ENCODE measurements at regions not wholly inside any gene's neighbourhood (a gene's known extent, or its start where the extent isn't known, plus 50 kb on each side); places are given as distances from the start of the nearest gene placed in this dataset.

DNA sequence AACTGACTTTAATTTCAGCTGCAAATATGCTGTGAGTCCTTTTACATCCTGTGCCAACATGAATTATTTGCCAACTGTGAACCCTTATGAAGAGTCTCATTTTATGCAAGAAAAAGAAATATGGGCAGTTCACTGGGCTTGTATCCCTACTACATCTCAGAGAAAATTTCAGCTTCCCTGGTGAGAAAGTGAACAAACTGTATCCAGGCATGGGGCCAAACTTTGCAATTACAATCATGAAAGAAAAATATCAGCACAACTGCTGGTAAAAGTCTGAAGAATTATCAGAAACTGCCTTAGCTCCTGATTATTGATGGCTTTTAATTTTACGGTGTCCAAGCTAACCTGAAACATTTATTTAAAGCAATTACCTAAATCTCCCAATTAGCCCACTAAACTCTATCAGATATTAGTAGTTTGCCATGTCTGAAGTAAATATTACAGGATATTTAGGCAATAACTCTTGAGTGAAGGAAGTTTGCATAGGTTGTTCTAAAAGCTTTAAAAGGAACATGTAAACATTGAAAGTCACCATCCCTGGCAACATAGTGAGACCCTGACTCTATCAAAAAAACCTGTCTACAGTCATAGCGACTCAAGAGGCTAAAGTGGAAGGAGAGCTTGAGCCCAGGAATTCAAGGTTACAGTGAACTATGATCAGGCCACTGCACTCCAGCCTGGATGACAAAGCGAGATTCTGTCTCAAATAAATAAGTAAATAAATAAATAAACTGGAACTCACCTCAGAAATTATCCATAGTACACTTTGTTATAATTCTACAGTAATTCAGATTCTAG, 83.9 kb upstream of the HCN1 start:
- no peaks in the 10 kb centered on the region for H3K9me1 ChIP-seq (ENCODE audit: control insufficient read depth, insufficient read depth, low read length)
- no TSS peak for BruUV-seq (replicated peaks)
- H3K27me3 ChIP-seq (ENCODE audit: control insufficient read depth in 2 of 2, insufficient read depth in 2 of 2, low read length in 2 of 2): no peaks in the 10 kb centered on the region
- ChIA-PET CTCF (ENCODE audit: low intra/inter-chr PET ratio) (interaction anchor here (0.7 kb wide), 1 partner anchor 837 kb away, joined by 3 read pairs; no protein-coding TSS in a partner anchor), POLR2A (no interaction called here)
- no peak overlapping the region for H3K9ac ChIP-seq (ENCODE audit: insufficient read depth in 1 of 2, low read depth in 2 of 2, low read length in 2 of 2)
- no peak overlapping the region for H3K4me3 ChIP-seq
- no peak overlapping the region for H3K4me2 ChIP-seq (ENCODE audit: insufficient read depth, low read length)
- WGBS (ENCODE audit: insufficient coverage, low coverage, missing lambda C conversion rate): 0% methylated on average over 3 of the region's 3 CpGs
- no peaks in the 10 kb centered on the region for H3K9me3 ChIP-seq (replicated peaks; ENCODE audit: control insufficient read depth, insufficient read depth, low read depth, low read length)
- H2AFZ ChIP-seq (ENCODE audit: low read depth, low read length): no peak overlapping the region
- H3K36me3 ChIP-seq (ENCODE audit: control insufficient read depth, insufficient read depth, low read length): no peaks in the 10 kb centered on the region
- no peak for TF ChIP-seq ARID2 (IDR thresholded peaks at IDR 0.05)
- no peak for TF ChIP-seq ZNF347 (CRISPR knock-in tag; IDR thresholded peaks at IDR 0.05; ENCODE audit: low read depth)
- no peaks in the 10 kb centered on the region for H4K20me1 ChIP-seq (replicated peaks; ENCODE audit: control insufficient read depth, insufficient read depth, low read length)
- in situ Hi-C loops (cut with MboI): no loop called here
- intact Hi-C loops (cut with micrococcal nuclease): no loop called here
- no peak for DNase-seq (ENCODE audit: extremely low read depth in 1 of 4, low spot score in 3 of 4)
- no peaks in the 10 kb centered on the region for H3K79me2 ChIP-seq (ENCODE audit: control insufficient read depth, insufficient read depth, low read length)
- ATAC-seq: no peak
- no peaks in the 10 kb centered on the region for H3K4me1 ChIP-seq (replicated peaks in 1 of 2; ENCODE audit: control insufficient read depth in 2 of 2, insufficient read depth in 2 of 2, low read length in 2 of 2)
- FAIRE-seq: no peak
- H3K27ac ChIP-seq (ENCODE audit: extremely low read depth, low read depth, low read length): no peak overlapping the region

DNA sequence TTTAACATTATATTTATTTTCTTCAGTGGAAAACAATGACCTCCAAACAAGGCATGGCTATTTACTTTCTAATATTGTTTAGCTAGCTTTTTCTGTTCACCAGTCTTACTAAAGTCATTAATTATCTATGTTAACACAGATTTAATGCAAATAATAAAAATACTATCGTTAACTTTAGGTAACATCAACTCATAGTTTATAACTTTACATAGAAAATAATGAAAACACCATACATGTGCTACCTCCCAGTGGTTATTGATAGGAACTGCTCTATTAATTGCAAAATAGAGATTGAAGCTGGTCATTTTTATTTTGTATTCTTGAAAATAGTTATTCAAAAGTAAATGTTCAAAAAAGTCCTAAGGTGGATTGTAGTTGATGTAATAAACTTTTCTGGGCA, 78.3 kb upstream of the HCN1 start:
- in situ Hi-C loops (cut with MboI): no loop called here
- Histone ChIP-seq H3K9me1 (ENCODE audit: control insufficient read depth, insufficient read depth, low read length) (no peaks in the 10 kb centered on the region), H3K27me3 (ENCODE audit: control insufficient read depth in 2 of 2, insufficient read depth in 2 of 2, low read length in 2 of 2) (no peaks in the 10 kb centered on the region), H4K20me1 (replicated peaks; ENCODE audit: control insufficient read depth, insufficient read depth, low read length) (no peaks in the 10 kb centered on the region), H3K4me3 (no peak overlapping the region), H3K9ac (ENCODE audit: insufficient read depth in 1 of 2, low read depth in 2 of 2, low read length in 2 of 2) (no peak overlapping the region), H2AFZ (ENCODE audit: low read depth, low read length) (no peak overlapping the region), H3K36me3 (ENCODE audit: control insufficient read depth, insufficient read depth, low read length) (no peaks in the 10 kb centered on the region), H3K79me2 (ENCODE audit: control insufficient read depth, insufficient read depth, low read length) (no peaks in the 10 kb centered on the region), H3K4me1 (replicated peaks in 1 of 2; ENCODE audit: control insufficient read depth in 2 of 2, insufficient read depth in 2 of 2, low read length in 2 of 2) (no peaks in the 10 kb centered on the region), H3K4me2 (ENCODE audit: insufficient read depth, low read length) (no peak overlapping the region), H3K9me3 (replicated peaks; ENCODE audit: control insufficient read depth, insufficient read depth, low read depth, low read length) (no peaks in the 10 kb centered on the region), H3K27ac (ENCODE audit: extremely low read depth, low read depth, low read length) (no peak overlapping the region)
- no TSS peak for BruUV-seq (replicated peaks)
- no peak for ATAC-seq
- intact Hi-C loops (cut with micrococcal nuclease): no loop called here
- ChIA-PET CTCF (ENCODE audit: low intra/inter-chr PET ratio) (no interaction called here), POLR2A (no interaction called here)
- no peak for DNase-seq (ENCODE audit: extremely low read depth in 1 of 4, low spot score in 3 of 4)
- WGBS (ENCODE audit: insufficient coverage, low coverage, missing lambda C conversion rate): 0% methylated on average over 1 of the region's 1 CpG
- no peak for TF ChIP-seq ZNF561 (CRISPR knock-in tag; conservative IDR thresholded peaks at IDR 0.05)
- TF ChIP-seq HDAC3 (IDR thresholded peaks at IDR 0.05; ENCODE audit: borderline replicate concordance, partially characterized antibody): no peak
- TF ChIP-seq, protein P1, sequence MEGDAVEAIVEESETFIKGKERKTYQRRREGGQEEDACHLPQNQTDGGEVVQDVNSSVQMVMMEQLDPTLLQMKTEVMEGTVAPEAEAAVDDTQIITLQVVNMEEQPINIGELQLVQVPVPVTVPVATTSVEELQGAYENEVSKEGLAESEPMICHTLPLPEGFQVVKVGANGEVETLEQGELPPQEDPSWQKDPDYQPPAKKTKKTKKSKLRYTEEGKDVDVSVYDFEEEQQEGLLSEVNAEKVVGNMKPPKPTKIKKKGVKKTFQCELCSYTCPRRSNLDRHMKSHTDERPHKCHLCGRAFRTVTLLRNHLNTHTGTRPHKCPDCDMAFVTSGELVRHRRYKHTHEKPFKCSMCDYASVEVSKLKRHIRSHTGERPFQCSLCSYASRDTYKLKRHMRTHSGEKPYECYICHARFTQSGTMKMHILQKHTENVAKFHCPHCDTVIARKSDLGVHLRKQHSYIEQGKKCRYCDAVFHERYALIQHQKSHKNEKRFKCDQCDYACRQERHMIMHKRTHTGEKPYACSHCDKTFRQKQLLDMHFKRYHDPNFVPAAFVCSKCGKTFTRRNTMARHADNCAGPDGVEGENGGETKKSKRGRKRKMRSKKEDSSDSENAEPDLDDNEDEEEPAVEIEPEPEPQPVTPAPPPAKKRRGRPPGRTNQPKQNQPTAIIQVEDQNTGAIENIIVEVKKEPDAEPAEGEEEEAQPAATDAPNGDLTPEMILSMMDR (IDR thresholded peaks at IDR 0.05 in 2 of 3, conservative IDR thresholded peaks at IDR 0.05 in 1 of 3; ENCODE audit: insufficient read depth in 2 of 3, low read depth in 1 of 3, low read length in 3 of 3): peak in 1 of 3 experiments; percentile 18; a peak in 2 of 6 replicates
- TF ChIP-seq NCOA4 (IDR thresholded peaks at IDR 0.05; ENCODE audit: partially characterized antibody): no peak
- no peak for TF ChIP-seq ZNF707 (CRISPR knock-in tag; conservative IDR thresholded peaks at IDR 0.05)
- TF ChIP-seq ZNF75A (CRISPR knock-in tag; IDR thresholded peaks at IDR 0.05): no peak
- no peak for TF ChIP-seq RBM34 (IDR thresholded peaks at IDR 0.05; ENCODE audit: borderline replicate concordance, insufficient read depth, low read length)
- peak in 1 of 2 experiments; percentile 13; a peak in 1 of 4 replicates for TF ChIP-seq RAD21 (CRISPR knock-in tag; conservative IDR thresholded peaks at IDR 0.05 in 1 of 2, IDR thresholded peaks at IDR 0.05 in 1 of 2)
- no peak for TF ChIP-seq STAT5A (IDR thresholded peaks at IDR 0.05; ENCODE audit: borderline replicate concordance, low read length)
- no peak for FAIRE-seq
